Left ventricle myocardium inferior (tissue), 1 donor: ENCODE measurements at regions not wholly inside any gene's neighbourhood (a gene's known extent, or its start where the extent isn't known, plus 50 kb on each side); places are given as distances from the start of the nearest gene placed in this dataset.

ENCODE experiments used
- DNase-seq: peaks from one replicate; pipeline ENCODE4 v3.0.0-alpha.2; 2020
- H3K27ac ChIP-seq: fragments of 200-600 bp; replicated peaks from 2 replicates; pipeline ENCODE4 v1.8.0; 2021
- H3K27me3 ChIP-seq: fragments of 200-600 bp; 2 replicates; pipeline ENCODE4 v1.8.0; 2021; ENCODE audit warnings: low read depth
- H3K36me3 ChIP-seq: fragments of 200-600 bp; 2 replicates; pipeline ENCODE4 v1.8.0; 2021
- H3K4me1 ChIP-seq: fragments of 200-600 bp; 2 replicates; pipeline ENCODE4 v1.8.0; 2021
- H3K4me3 ChIP-seq: fragments of 200-600 bp; 2 replicates; pipeline ENCODE4 v1.8.0; 2021; ENCODE audit warnings: mild to moderate bottlenecking, moderate library complexity
- H3K9me3 ChIP-seq: fragments of 200-600 bp; replicated peaks from 2 replicates; pipeline ENCODE4 v1.8.0; 2021
- CTCF ChIP-seq: fragments of 200-600 bp; IDR thresholded peaks from 2 replicates; pipeline ENCODE4 v1.8.0; 2021; ENCODE audit warnings: antibody characterized with exemption, mild to moderate bottlenecking, borderline replicate concordance
- intact Hi-C: fragments of 100-400 bp; cut with micrococcal nuclease; formaldehyde crosslinking; loops from one replicate; pipeline ENCODE4 v1.11.0; 2022
- donor health status: DM: no; HTN: yes; CAD: no; lungs with severe emphysema.

GRCh38 chr15:53843166-53843565 lies 83.7 kb upstream of the WDR72 start:
- Histone ChIP-seq H3K36me3 (no peaks in the 10 kb centered on the region), H3K27me3 (no peaks in the 10 kb centered on the region), H3K27ac (no peak overlapping the region), H3K9me3 (peaks cover 6% of the 10 kb centered on the region), H3K4me1 (no peaks in the 10 kb centered on the region), H3K4me3 (no peak overlapping the region)
- TF ChIP-seq CTCF, result no peak
- no peak for DNase-seq
- intact Hi-C loops, result no loop called here

GRCh38 chr15:53841651-53842050 lies 82.2 kb upstream of the WDR72 start:
- no peaks in the 10 kb centered on the region for H3K36me3 ChIP-seq
- no peaks in the 10 kb centered on the region for H3K4me1 ChIP-seq
- no peaks in the 10 kb centered on the region for H3K9me3 ChIP-seq
- H3K27ac ChIP-seq, result no peak overlapping the region
- intact Hi-C loops, result no loop called here
- no peak overlapping the region for H3K4me3 ChIP-seq
- no peak for TF ChIP-seq CTCF
- no peaks in the 10 kb centered on the region for H3K27me3 ChIP-seq
- DNase-seq, result no peak

- no peaks in the 10 kb centered on the region for H3K4me1 ChIP-seq
- no peaks in the 10 kb centered on the region for H3K36me3 ChIP-seq
- H3K27me3 ChIP-seq, result no peaks in the 10 kb centered on the region
- intact Hi-C loops, result no loop called here
- no peak overlapping the region for H3K4me3 ChIP-seq
- H3K9me3 ChIP-seq, result no peaks in the 10 kb centered on the region
- no peak overlapping the region for H3K27ac ChIP-seq
- DNase-seq, result no peak
- no peak for TF ChIP-seq CTCF
These were observed 81.2 kb upstream of the WDR72 start for GRCh38 chr15:53840681-53841080.

- TF ChIP-seq CTCF, result no peak
- Histone ChIP-seq H3K9me3 (no peaks in the 10 kb centered on the region), H3K4me1 (peaks cover 8% of the 10 kb centered on the region), H3K27me3 (no peaks in the 10 kb centered on the region), H3K4me3 (no peak overlapping the region), H3K27ac (no peak overlapping the region), H3K36me3 (no peaks in the 10 kb centered on the region)
- intact Hi-C loops, result no loop called here
- DNase-seq, result no peak
These were observed 77.8 kb upstream of the WDR72 start for GRCh38 chr15:53837263-53837662.

- Histone ChIP-seq H3K4me1 (peaks cover 10% of the 10 kb centered on the region), H3K9me3 (no peaks in the 10 kb centered on the region), H3K27ac (no peak overlapping the region), H3K4me3 (no peak overlapping the region), H3K27me3 (no peaks in the 10 kb centered on the region), H3K36me3 (no peaks in the 10 kb centered on the region)
- intact Hi-C loops, result no loop called here
- no peak for DNase-seq
- TF ChIP-seq CTCF, result no peak
These were observed 77.2 kb upstream of the WDR72 start for GRCh38 chr15:53836618-53837017.

- H3K4me3 ChIP-seq, result no peak overlapping the region
- no peaks in the 10 kb centered on the region for H3K27me3 ChIP-seq
- peaks cover 10% of the 10 kb centered on the region for H3K4me1 ChIP-seq
- no peak for TF ChIP-seq CTCF
- no peaks in the 10 kb centered on the region for H3K9me3 ChIP-seq
- no peaks in the 10 kb centered on the region for H3K36me3 ChIP-seq
- DNase-seq, result no peak
- intact Hi-C loops, result no loop called here
- H3K27ac ChIP-seq, result no peak overlapping the region
These were observed 75.8 kb upstream of the WDR72 start for GRCh38 chr15:53835309-53835708.
